Peyer's patch (tissue), 4 donors: ENCODE measurements at regions not wholly inside any gene's neighbourhood (a gene's known extent, or its start where the extent isn't known, plus 50 kb on each side); places are given as distances from the start of the nearest gene placed in this dataset.

Source experiments
- POLR2A ChIP-seq, 2 donors: fragments of 450-650 bp; IDR thresholded peaks; one replicate each; pipeline ENCODE4 v1.5.1; 2017; ENCODE audit warnings: antibody characterized with exemption in 2 of 2, mild to moderate bottlenecking in 2 of 2, moderate library complexity in 2 of 2
- TF ChIP-seq, protein P1 (sequence below), 6 experiments: fragments of 450-650 bp in 4 of 6; fragments of 200-600 bp in 2 of 6; sonication (generic) in 1 of 6; IDR thresholded peaks; one replicate each; pipeline ENCODE4 v1.5.1; 2017 to 2019; ENCODE audit warnings: antibody characterized with exemption in 6 of 6, mild to moderate bottlenecking in 3 of 6, moderate library complexity in 1 of 6

- TF ChIP-seq, protein P1, sequence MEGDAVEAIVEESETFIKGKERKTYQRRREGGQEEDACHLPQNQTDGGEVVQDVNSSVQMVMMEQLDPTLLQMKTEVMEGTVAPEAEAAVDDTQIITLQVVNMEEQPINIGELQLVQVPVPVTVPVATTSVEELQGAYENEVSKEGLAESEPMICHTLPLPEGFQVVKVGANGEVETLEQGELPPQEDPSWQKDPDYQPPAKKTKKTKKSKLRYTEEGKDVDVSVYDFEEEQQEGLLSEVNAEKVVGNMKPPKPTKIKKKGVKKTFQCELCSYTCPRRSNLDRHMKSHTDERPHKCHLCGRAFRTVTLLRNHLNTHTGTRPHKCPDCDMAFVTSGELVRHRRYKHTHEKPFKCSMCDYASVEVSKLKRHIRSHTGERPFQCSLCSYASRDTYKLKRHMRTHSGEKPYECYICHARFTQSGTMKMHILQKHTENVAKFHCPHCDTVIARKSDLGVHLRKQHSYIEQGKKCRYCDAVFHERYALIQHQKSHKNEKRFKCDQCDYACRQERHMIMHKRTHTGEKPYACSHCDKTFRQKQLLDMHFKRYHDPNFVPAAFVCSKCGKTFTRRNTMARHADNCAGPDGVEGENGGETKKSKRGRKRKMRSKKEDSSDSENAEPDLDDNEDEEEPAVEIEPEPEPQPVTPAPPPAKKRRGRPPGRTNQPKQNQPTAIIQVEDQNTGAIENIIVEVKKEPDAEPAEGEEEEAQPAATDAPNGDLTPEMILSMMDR (IDR thresholded peaks at IDR 0.05): no peak
- no peak for TF ChIP-seq POLR2A (IDR thresholded peaks at IDR 0.05)
Measured at GRCh38 chr5:82839881-82840280, 237.3 kb downstream of the TMEM167A start.
